K562 (cell line): ENCODE measurements at regions not wholly inside any gene's neighbourhood (a gene's known extent, or its start where the extent isn't known, plus 50 kb on each side); places are given as distances from the start of the nearest gene placed in this dataset.

Source experiments
- ATAC-seq: fragments of 200-7000 bp; cut with Tn5 transposase; 3 replicates; pipeline ENCODE4 v1.9.1; 2020; ENCODE audit warnings: moderate library complexity
- BruUV-seq: library from RNA; stranded (reverse); fragments of 400-500 nt; replicated peaks from 2 replicates; lab custom pipeline; 2021; lab: Mats Ljungman, UMichigan
- CTCF ChIA-PET: fragments of 300-600 bp; formaldehyde crosslinking; extraction: SDS; loops from one replicate; lab custom pipeline; 2021; ENCODE audit warnings: low intra/inter-chr PET ratio; lab: Yijun Ruan, JAX
- POLR2A ChIA-PET: fragments of 300-600, 350-650 bp; sonication (Branson Sonifier 250); formaldehyde crosslinking; extraction: SDS; loops from one replicate; lab custom pipeline; 2021; ENCODE audit warnings: antibody characterized with exemption, inconsistent platforms; lab: Yijun Ruan, JAX
- DNase-seq, 4 experiments: peaks; one replicate each; pipeline versions ENCODE4 v3.0.0 to v3.0.0-alpha.2; 2011 to 2018; ENCODE audit warnings: low spot score in 3 of 4, mixed read lengths in 3 of 4; ENCODE audit errors: extremely low read depth in 1 of 4
- FAIRE-seq: peaks from 2 replicates; lab custom pipeline; 2011; peaks lifted over from hg19 to GRCh38; lab: Jason Lieb, UNC
- H2AFZ ChIP-seq: 2 replicates; pipeline ENCODE4 v1.6.0; 2011; ENCODE audit warnings: low read depth, low read length, control low read depth, inconsistent platforms
- H3K27ac ChIP-seq: fragments of 200-600 bp; 3 replicates; pipeline ENCODE4 v1.8.0; 2011; ENCODE audit warnings: low read depth, mild to moderate bottlenecking, control low read depth, inconsistent platforms, low read length, moderate library complexity, mixed read lengths; ENCODE audit errors: extremely low read depth
- H3K27me3 ChIP-seq, 2 experiments: fragments of 300-600 bp in 1 of 2; 2 replicates in 1 of 2; 3 replicates in 1 of 2; pipeline versions ENCODE4 v1.6.0 to v1.8.0; 2011; ENCODE audit warnings: inconsistent platforms in 2 of 2, low read length in 2 of 2, mild to moderate bottlenecking in 1 of 2, mixed read lengths in 1 of 2, moderate library complexity in 1 of 2; ENCODE audit not compliant: control insufficient read depth in 2 of 2, insufficient read depth in 2 of 2
- H3K36me3 ChIP-seq: fragments of 300-600 bp; 3 replicates; pipeline ENCODE4 v1.8.0; 2011; ENCODE audit warnings: mild to moderate bottlenecking, low read length, inconsistent platforms; ENCODE audit not compliant: control insufficient read depth, insufficient read depth
- H3K4me1 ChIP-seq, 2 experiments: fragments of 200-600 bp in 1 of 2; replicated peaks in 1 of 2; 2 replicates in 1 of 2; 3 replicates in 1 of 2; pipeline versions ENCODE4 v1.5.1 to v1.8.0; 2011; ENCODE audit warnings: inconsistent platforms in 2 of 2, low read length in 2 of 2, mild to moderate bottlenecking in 1 of 2, mixed read lengths in 1 of 2, moderate library complexity in 1 of 2; ENCODE audit not compliant: control insufficient read depth in 2 of 2, insufficient read depth in 2 of 2
- H3K4me2 ChIP-seq: 2 replicates; pipeline ENCODE4 v1.6.1; 2011; ENCODE audit warnings: low read length, control low read depth, inconsistent platforms, mixed read lengths; ENCODE audit not compliant: insufficient read depth
- H3K4me3 ChIP-seq: fragments of 200-600 bp; sonication (generic), shearing (Covaris generic); 2 replicates; pipeline ENCODE4 v1.5.1; 2016; ENCODE audit warnings: control low read depth, inconsistent platforms
- H3K79me2 ChIP-seq: fragments of 200-600 bp; 3 replicates; pipeline ENCODE4 v1.8.0; 2011; ENCODE audit warnings: low read length, inconsistent platforms; ENCODE audit not compliant: control insufficient read depth, insufficient read depth
- H3K9ac ChIP-seq, 2 experiments: 2 replicates each; pipeline versions ENCODE4 v1.6.0 to v1.6.1; 2011; ENCODE audit warnings: low read depth in 2 of 2, low read length in 2 of 2, control low read depth in 1 of 2, inconsistent platforms in 1 of 2, mild to moderate bottlenecking in 1 of 2, mixed read lengths in 1 of 2; ENCODE audit not compliant: insufficient read depth in 1 of 2
- H3K9me1 ChIP-seq: one replicate; pipeline ENCODE4 v1.6.0; 2011; ENCODE audit warnings: inconsistent platforms, mild to moderate bottlenecking, low read length, moderate library complexity; ENCODE audit not compliant: control insufficient read depth, insufficient read depth
- H3K9me3 ChIP-seq: replicated peaks from 2 replicates; pipeline ENCODE4 v1.5.1; 2011; ENCODE audit warnings: low read depth, low read length, inconsistent platforms; ENCODE audit not compliant: control insufficient read depth, insufficient read depth
- H4K20me1 ChIP-seq: replicated peaks from 2 replicates; pipeline ENCODE4 v1.6.1; 2011; ENCODE audit warnings: low read length, inconsistent platforms, mixed read lengths; ENCODE audit not compliant: control insufficient read depth, insufficient read depth
- C11orf30 ChIP-seq: fragments of 450-650 bp; IDR thresholded peaks from 2 replicates; pipeline ENCODE4 v1.6.1; 2016; ENCODE audit warnings: low read depth, mild to moderate bottlenecking
- CBX8 ChIP-seq: fragments of 200-600 bp; sonication (generic); IDR thresholded peaks from 2 replicates; pipeline ENCODE4 v1.6.1; 2012; ENCODE audit warnings: borderline replicate concordance, mixed run types, low read depth, mild to moderate bottlenecking, moderate library complexity, mixed read lengths, low read length, control low read depth, inconsistent platforms; ENCODE audit not compliant: poor library complexity, severe bottlenecking; ENCODE audit errors: extremely low read depth
- MAFK ChIP-seq: IDR thresholded peaks from 2 replicates; pipeline ENCODE4 v1.6.1; 2011; ENCODE audit warnings: low read length, improper control_type of control experiment
- NFIC ChIP-seq: fragments of 450-650 bp; IDR thresholded peaks from 2 replicates; pipeline ENCODE4 v1.6.1; 2017; ENCODE audit warnings: mild to moderate bottlenecking, inconsistent platforms
- RAD21 ChIP-seq, 2 experiments: fragments of 250-450 bp in 1 of 2; fragments of 450-650 bp in 1 of 2; sonication (Bioruptor Pico) in 1 of 2; formaldehyde crosslinking in 1 of 2; IDR thresholded peaks in 1 of 2; conservative IDR thresholded peaks in 1 of 2; 2 replicates each; pipeline versions ENCODE4 v1.4.0 to v1.8.0; 2020 to 2022; ENCODE audit warnings: mild to moderate bottlenecking in 2 of 2, moderate library complexity in 1 of 2
- TAF9B ChIP-seq: fragments of 450-650 bp; IDR thresholded peaks from 2 replicates; pipeline ENCODE4 v1.6.1; 2018; ENCODE audit warnings: mild to moderate bottlenecking; ENCODE audit not compliant: partially characterized antibody
- ZBTB5 ChIP-seq: fragments of 450-650 bp; IDR thresholded peaks from 2 replicates; pipeline ENCODE4 v1.6.1; 2017; ENCODE audit warnings: antibody characterized with exemption
- ZNF3 ChIP-seq: fragments of 250-450 bp; sonication (Bioruptor Pico); IDR thresholded peaks from 2 replicates; pipeline ENCODE4 v1.5.0; 2021; ENCODE audit warnings: mild to moderate bottlenecking, moderate library complexity
- ZNF551 ChIP-seq: fragments of 250-450 bp; sonication (Bioruptor Pico); IDR thresholded peaks from 2 replicates; pipeline ENCODE4 v1.5.0; 2021; ENCODE audit warnings: mild to moderate bottlenecking, moderate library complexity
- WGBS: fragments of 100-300 bp; shearing (Covaris generic); methylation state at CpG from one replicate; pipeline ENCODE4 v1.1.6; 2016; ENCODE audit warnings: low coverage, mixed read lengths; ENCODE audit not compliant: insufficient coverage; ENCODE audit errors: missing lambda C conversion rate; 5-methylcytosine and 5-hydroxymethylcytosine counted together
- in situ Hi-C: fragments of 300-500 bp; cut with MboI; formaldehyde crosslinking; loops from 4 replicates; pipeline ENCODE4 v1.15.0; 2018; ENCODE audit warnings: inconsistent platforms, mixed read lengths
- intact Hi-C: fragments of 100-400 bp; cut with micrococcal nuclease; formaldehyde crosslinking; loops from 2 replicates; pipeline ENCODE4 v1.14.2; 2022

- H3K27ac ChIP-seq = no peak overlapping the region
- H3K79me2 ChIP-seq = no peaks in the 10 kb centered on the region
- intact Hi-C loops = no loop called here
- no peaks in the 10 kb centered on the region for H3K9me1 ChIP-seq
- H3K4me1 ChIP-seq = no peaks in the 10 kb centered on the region
- no peaks in the 10 kb centered on the region for H3K9me3 ChIP-seq
- no peaks in the 10 kb centered on the region for H3K36me3 ChIP-seq
- BruUV-seq = no TSS peak
- ATAC-seq (no peak), FAIRE-seq (no peak), DNase-seq (no peak)
- no peak overlapping the region for H2AFZ ChIP-seq
- H3K27me3 ChIP-seq = no peaks in the 10 kb centered on the region
- H3K9ac ChIP-seq = no peak overlapping the region
- no peak overlapping the region for H3K4me3 ChIP-seq
- POLR2A ChIA-PET = interaction anchor here (0.6 kb wide), 1 partner anchor 31 kb away, joined by 3 read pairs; no protein-coding TSS in a partner anchor
- in situ Hi-C loops = no loop called here
- H4K20me1 ChIP-seq = no peaks in the 10 kb centered on the region
- TF ChIP-seq ZNF3 (CRISPR knock-in tag) = no peak
- CTCF ChIA-PET = no interaction called here
- WGBS = 0% methylated on average over 8 of the region's 8 CpGs
- no peak overlapping the region for H3K4me2 ChIP-seq
These were observed 269.2 kb downstream of the HGF start for GRCh38 chr7:81500631-81501030.

GRCh38 chr7:81499262-81500116, 270.4 kb downstream of the HGF start:
- POLR2A ChIA-PET = no interaction called here
- intact Hi-C loops = loop anchor here (2.0 kb wide), 1 partner anchor 1105 kb away; no protein-coding TSS in a partner anchor
- WGBS = 0% methylated on average over 4 of the region's 4 CpGs
- H3K9me3 ChIP-seq = no peaks in the 10 kb centered on the region
- no peaks in the 10 kb centered on the region for H3K36me3 ChIP-seq
- no peaks in the 10 kb centered on the region for H3K79me2 ChIP-seq
- BruUV-seq = no TSS peak
- peak; percentile 75 for FAIRE-seq
- no peaks in the 10 kb centered on the region for H4K20me1 ChIP-seq
- H3K27me3 ChIP-seq = no peaks in the 10 kb centered on the region
- H3K9me1 ChIP-seq = no peaks in the 10 kb centered on the region
- no peak overlapping the region for H2AFZ ChIP-seq
- H3K4me3 ChIP-seq = no peak overlapping the region
- H3K4me1 ChIP-seq = no peaks in the 10 kb centered on the region
- in situ Hi-C loops = loop anchor here (25.0 kb wide), 2 partner anchors 1063 to 1238 kb away; no protein-coding TSS in a partner anchor
- ATAC-seq = peak; percentile 42; the same call in 1 of the 3 replicates
- peak in 2 of 4 experiments; percentile 15 to 50 for DNase-seq
- H3K27ac ChIP-seq = no peak overlapping the region
- CTCF ChIA-PET = interaction anchor here (0.5 to 1.0 kb wide), 5 partner anchors 545 to 1230 kb away, joined by 3 to 4 read pairs (median 3); no protein-coding TSS in a partner anchor
- H3K4me2 ChIP-seq = no peak overlapping the region
- H3K9ac ChIP-seq = no peak overlapping the region
- TF ChIP-seq C11orf30 (peak; percentile 19; the same call in 1 of the 2 replicates), RAD21 (CRISPR knock-in tag; conservative IDR thresholded peaks at IDR 0.05 in 1 of 2, IDR thresholded peaks at IDR 0.05 in 1 of 2) (peak; percentile 40 to 61), ZBTB5 (no peak), MAFK (0 out of 2 replicates have a peak, but pooled peaks have one; percentile 13), CBX8 (no peak), TAF9B (no peak), NFIC (0 out of 2 replicates have a peak, but pooled peaks have one; percentile 19), ZNF551 (CRISPR knock-in tag) (no peak)
